GM06990 (cell line): ENCODE measurements at regions not wholly inside any gene's neighbourhood (a gene's known extent, or its start where the extent isn't known, plus 50 kb on each side); places are given as distances from the start of the nearest gene placed in this dataset.

Experiments
- DNase-seq: peaks from one replicate; pipeline ENCODE4 v3.0.0-alpha.2; 2011; ENCODE audit not compliant: insufficient read length; ENCODE audit errors: extremely low read depth
- H3K27me3 ChIP-seq: replicated peaks from 2 replicates; pipeline ENCODE4 v1.6.0; 2011; ENCODE audit warnings: low read length; ENCODE audit not compliant: control insufficient read depth, insufficient read depth
- H3K36me3 ChIP-seq: 2 replicates; pipeline ENCODE4 v1.5.1; 2011; ENCODE audit warnings: low read length; ENCODE audit not compliant: control insufficient read depth, insufficient read depth
- H3K4me3 ChIP-seq: replicated peaks from 2 replicates; pipeline ENCODE4 v1.5.1; 2011; ENCODE audit warnings: low read depth, mild to moderate bottlenecking, control low read depth, low read length
- TF ChIP-seq, protein P1 (sequence below): IDR thresholded peaks from 2 replicates; pipeline ENCODE4 v1.5.1; 2011; ENCODE audit warnings: low read length, control low read depth, mild to moderate bottlenecking, inconsistent platforms; ENCODE audit not compliant: insufficient read depth, poor library complexity, severe bottlenecking

DNA sequence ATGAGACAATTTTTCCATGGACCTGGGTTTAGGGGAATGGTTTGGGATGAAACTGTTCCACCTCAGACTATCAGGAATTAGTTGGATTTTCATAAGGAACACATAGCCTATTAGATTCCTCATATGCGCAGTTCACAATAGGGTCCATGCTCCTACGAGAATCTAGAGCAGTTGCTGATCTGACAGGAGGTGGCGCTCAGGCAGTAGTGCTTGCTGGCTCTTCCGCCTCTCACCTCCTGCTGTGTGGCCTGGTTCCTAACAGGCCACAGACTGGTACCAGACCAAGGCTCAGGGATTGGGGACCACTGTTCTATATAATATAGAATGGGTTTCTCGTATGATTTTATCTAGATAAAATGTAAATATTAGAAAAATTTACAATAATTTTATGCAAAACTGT lies 338.7 kb downstream of the CPS1 start:
- H3K27me3 ChIP-seq = no peaks in the 10 kb centered on the region
- no peak for DNase-seq
- no peak overlapping the region for H3K4me3 ChIP-seq
- TF ChIP-seq, protein P1, sequence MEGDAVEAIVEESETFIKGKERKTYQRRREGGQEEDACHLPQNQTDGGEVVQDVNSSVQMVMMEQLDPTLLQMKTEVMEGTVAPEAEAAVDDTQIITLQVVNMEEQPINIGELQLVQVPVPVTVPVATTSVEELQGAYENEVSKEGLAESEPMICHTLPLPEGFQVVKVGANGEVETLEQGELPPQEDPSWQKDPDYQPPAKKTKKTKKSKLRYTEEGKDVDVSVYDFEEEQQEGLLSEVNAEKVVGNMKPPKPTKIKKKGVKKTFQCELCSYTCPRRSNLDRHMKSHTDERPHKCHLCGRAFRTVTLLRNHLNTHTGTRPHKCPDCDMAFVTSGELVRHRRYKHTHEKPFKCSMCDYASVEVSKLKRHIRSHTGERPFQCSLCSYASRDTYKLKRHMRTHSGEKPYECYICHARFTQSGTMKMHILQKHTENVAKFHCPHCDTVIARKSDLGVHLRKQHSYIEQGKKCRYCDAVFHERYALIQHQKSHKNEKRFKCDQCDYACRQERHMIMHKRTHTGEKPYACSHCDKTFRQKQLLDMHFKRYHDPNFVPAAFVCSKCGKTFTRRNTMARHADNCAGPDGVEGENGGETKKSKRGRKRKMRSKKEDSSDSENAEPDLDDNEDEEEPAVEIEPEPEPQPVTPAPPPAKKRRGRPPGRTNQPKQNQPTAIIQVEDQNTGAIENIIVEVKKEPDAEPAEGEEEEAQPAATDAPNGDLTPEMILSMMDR = no peak
- no peaks in the 10 kb centered on the region for H3K36me3 ChIP-seq

GRCh38 chr2:210899131-210899530 lies 342.7 kb downstream of the CPS1 start:
- no peak overlapping the region for H3K4me3 ChIP-seq
- no peaks in the 10 kb centered on the region for H3K36me3 ChIP-seq
- no peaks in the 10 kb centered on the region for H3K27me3 ChIP-seq
- TF ChIP-seq, protein P1 = no peak
- no peak for DNase-seq

GRCh38 chr2:210901326-210901725 lies 344.9 kb downstream of the CPS1 start:
- no peaks in the 10 kb centered on the region for H3K36me3 ChIP-seq
- TF ChIP-seq, protein P1 = no peak
- H3K27me3 ChIP-seq = no peaks in the 10 kb centered on the region
- no peak for DNase-seq
- no peak overlapping the region for H3K4me3 ChIP-seq

DNA sequence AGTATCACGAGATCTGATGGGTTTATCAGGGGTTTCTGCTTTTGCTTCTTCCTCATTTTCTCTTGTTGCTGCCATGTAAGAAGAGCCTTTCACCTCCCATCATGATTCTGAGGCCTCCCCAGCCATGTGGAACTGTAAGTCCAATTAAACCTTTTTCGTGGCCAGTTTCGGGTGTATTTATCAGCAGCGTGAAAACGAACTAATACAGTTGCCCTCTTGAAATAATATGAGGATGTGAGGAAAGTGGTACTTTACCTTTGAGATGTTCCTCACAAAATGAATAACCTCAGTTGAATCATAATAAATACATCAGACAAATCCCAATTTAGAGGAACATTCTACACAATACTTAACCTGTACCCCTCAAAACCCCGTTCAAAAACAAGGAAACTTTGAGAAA lies 356.4 kb downstream of the CPS1 start:
- TF ChIP-seq, protein P1 = no peak
- DNase-seq = no peak
- H3K4me3 ChIP-seq = no peak overlapping the region
- no peaks in the 10 kb centered on the region for H3K27me3 ChIP-seq
- no peaks in the 10 kb centered on the region for H3K36me3 ChIP-seq

DNA sequence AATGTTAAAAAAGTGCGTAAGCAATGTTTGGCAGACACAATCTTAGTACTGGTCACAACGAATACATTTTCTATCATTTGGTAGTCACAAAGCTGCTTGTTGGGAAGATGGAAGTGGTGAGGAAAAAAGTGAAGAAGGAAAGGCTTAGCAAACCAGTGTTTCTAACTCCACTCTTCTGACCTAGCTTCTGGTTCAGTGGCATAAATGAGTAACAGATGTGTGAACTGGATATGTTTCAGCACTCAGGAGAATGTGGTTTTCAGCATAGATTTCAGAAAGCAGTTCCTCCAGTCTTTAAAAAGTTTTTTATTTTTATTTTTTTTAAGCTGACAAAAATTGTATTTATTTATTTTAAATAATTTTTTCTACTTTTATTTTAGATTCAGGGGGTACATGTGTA lies 357.1 kb downstream of the CPS1 start:
- DNase-seq = no peak
- TF ChIP-seq, protein P1 = no peak

GRCh38 chr2:210915912-210916311 lies 359.5 kb downstream of the CPS1 start:
- TF ChIP-seq, protein P1 = no peak
- Histone ChIP-seq H3K36me3 (no peaks in the 10 kb centered on the region), H3K4me3 (no peak overlapping the region), H3K27me3 (no peaks in the 10 kb centered on the region)
- no peak for DNase-seq

More for the DNA sequence above, 357.1 kb downstream of the CPS1 start:
- no peaks in the 10 kb centered on the region for H3K36me3 ChIP-seq
- no peaks in the 10 kb centered on the region for H3K27me3 ChIP-seq
- no peak overlapping the region for H3K4me3 ChIP-seq
